GM18519 (cell line): ENCODE measurements at regions not wholly inside any gene's neighbourhood (a gene's known extent, or its start where the extent isn't known, plus 50 kb on each side); places are given as distances from the start of the nearest gene placed in this dataset.

ENCODE experiments used
- ATAC-seq: cut with Tn5 transposase; IDR thresholded peaks from one replicate; pipeline ENCODE4 v1.9.1; 2021; ENCODE audit warnings: mild to moderate bottlenecking, moderate library complexity; ENCODE audit not compliant: unreplicated experiment, low FRiP score

DNA sequence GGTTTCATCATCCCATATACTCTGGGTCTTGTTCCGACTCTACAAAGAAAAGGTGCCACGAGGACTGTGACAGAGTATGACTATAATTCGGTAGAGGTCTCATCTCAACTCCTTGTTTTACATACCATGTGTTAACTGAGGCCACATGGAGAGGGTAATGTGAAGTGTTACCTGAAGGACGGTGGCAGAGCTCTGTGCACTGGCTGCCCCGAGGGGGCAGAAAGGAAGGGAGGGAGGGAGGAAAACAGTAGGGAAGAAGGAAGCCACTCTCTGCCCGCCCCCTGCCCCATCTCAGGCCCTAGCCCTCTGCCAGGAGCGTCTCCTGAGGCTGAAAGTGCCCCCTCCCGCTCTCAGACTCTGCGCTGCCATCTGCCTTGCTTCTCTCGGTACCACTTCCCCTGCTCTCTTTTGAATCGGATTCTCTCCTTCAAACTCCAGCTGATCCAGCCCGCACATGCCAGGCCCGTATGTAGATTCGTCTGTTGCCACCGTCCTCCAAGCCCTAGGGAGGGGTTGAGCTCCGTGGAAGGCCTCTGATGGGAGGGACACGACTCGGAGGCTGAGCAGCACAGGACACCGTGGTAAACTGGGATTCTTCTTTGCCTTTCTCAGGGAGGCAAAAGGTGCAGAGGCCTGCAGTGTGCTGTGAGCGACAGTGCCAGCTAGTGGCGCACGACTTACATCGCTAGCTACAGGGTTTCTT lies 70.5 kb upstream of the ATP10A start:
- ATAC-seq, result peak; percentile 93

DNA sequence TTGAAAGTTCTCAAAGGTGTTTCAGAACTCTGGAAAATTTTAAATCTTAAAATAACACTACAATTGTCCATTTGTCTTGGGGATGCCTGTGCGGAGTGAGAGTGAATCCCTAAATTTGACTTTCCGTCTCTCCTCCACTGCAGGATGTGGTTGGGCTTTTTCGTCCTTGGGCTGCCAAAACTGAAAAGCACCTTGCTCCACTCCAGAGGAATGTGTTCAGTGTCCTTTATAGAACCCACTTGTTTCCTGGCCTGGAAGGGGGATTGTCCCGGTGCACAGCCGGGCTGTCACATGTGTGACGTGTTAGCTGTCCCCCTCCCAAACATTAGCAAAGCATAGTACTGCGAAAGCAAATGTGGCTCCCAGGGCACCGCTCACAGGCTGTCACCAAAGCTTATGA lies 69.6 kb upstream of the ATP10A start:
- no peak for ATAC-seq

DNA sequence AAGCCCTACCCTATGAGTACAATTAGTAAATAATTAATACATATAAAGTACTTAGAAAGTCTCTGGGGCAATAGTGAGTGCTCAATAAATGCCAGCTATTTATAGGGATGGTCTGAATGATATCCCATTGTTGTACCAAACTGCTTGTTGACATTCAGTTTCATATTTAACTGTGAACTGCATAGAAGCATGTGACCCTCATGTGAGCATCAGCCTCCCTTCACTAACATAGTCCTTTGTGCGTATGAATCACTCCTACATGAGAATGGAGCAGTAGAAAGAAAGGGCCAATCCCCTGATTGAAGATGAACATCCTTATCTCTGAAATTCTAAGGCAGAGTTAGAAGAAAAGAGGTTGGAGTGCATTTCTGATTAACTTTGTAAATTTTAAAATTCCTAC lies 68.7 kb upstream of the ATP10A start:
- no peak for ATAC-seq

DNA sequence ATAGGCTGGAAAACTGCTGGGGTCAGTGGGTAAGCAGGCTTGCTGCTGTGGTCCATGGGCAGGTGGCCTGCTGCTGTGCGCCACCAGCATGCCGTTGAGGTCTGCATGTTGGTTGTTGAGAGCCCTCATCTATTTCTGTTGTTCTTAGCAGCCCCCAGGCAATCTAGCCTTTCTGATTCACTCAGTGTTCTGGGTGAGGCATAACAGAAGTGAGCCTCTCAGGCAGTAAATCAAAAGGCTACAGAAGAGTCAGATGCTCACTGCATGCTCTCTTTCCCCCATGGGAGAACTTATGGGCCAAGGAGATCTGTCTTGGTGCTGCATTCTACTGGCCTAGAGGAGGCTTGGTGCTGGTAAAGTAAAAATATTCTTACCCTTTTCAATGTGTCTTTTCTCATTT lies 67.8 kb upstream of the ATP10A start:
- ATAC-seq, result no peak
